HCEC 1CT (cell line): ENCODE measurements at regions not wholly inside any gene's neighbourhood (a gene's known extent, or its start where the extent isn't known, plus 50 kb on each side); places are given as distances from the start of the nearest gene placed in this dataset.

ENCODE experiments used
- DNase-seq: peaks from one replicate; pipeline ENCODE4 v3.0.0-alpha.2; 2017

- DNase-seq: no peak
These were observed 274.5 kb upstream of the ID2 start for GRCh38 chr2:8407332-8407731.

- DNase-seq: no peak
These were observed 273.0 kb upstream of the ID2 start for GRCh38 chr2:8408560-8409460.

GRCh38 chr2:8409461-8410260 is 272.2 kb upstream of the ID2 start:
- no peak for DNase-seq

GRCh38 chr2:8412082-8412481 is 269.8 kb upstream of the ID2 start:
- no peak for DNase-seq

GRCh38 chr2:8412586-8412985 is 269.3 kb upstream of the ID2 start:
- no peak for DNase-seq

- no peak for DNase-seq
These were observed 268.2 kb upstream of the ID2 start for GRCh38 chr2:8413589-8414135.

GRCh38 chr2:8414946-8415879 is 266.6 kb upstream of the ID2 start:
- DNase-seq: no peak

- no peak for DNase-seq
These were observed 265.8 kb upstream of the ID2 start for GRCh38 chr2:8416001-8416571.

- no peak for DNase-seq
These were observed 264.7 kb upstream of the ID2 start for GRCh38 chr2:8416849-8417832.

- no peak for DNase-seq
These were observed 263.1 kb upstream of the ID2 start for GRCh38 chr2:8418721-8419120.

- no peak for DNase-seq
These were observed 260.0 kb upstream of the ID2 start for GRCh38 chr2:8421658-8422449.

- DNase-seq: no peak
These were observed 259.4 kb upstream of the ID2 start for GRCh38 chr2:8422450-8422800.

GRCh38 chr2:8424997-8425900 is 256.6 kb upstream of the ID2 start:
- no peak for DNase-seq

- DNase-seq: no peak
These were observed 255.3 kb upstream of the ID2 start for GRCh38 chr2:8426550-8426949.

- no peak for DNase-seq
These were observed 254.6 kb upstream of the ID2 start for GRCh38 chr2:8427211-8427610.

- no peak for DNase-seq
These were observed 251.2 kb upstream of the ID2 start for GRCh38 chr2:8430628-8431027.

- DNase-seq: no peak
These were observed 250.3 kb upstream of the ID2 start for GRCh38 chr2:8431446-8432125.

- DNase-seq: no peak
These were observed 249.0 kb upstream of the ID2 start for GRCh38 chr2:8432706-8433336.
